T-cell (primary cell): ENCODE measurements at regions not wholly inside any gene's neighbourhood (a gene's known extent, or its start where the extent isn't known, plus 50 kb on each side); places are given as distances from the start of the nearest gene placed in this dataset.

ENCODE experiments used
- ATAC-seq, 4 experiments: fragments of 200-7000 bp in 3 of 4; fragments of 150-1000 bp in 1 of 4; cut with Tn5 transposase; replicated peaks in 1 of 4; 1 replicate in 3 of 4; 2 replicates in 1 of 4; pipeline ENCODE4 v1.10.0; 2021; ENCODE audit warnings: moderate library complexity in 3 of 4, mild to moderate bottlenecking in 2 of 4, moderate number of reproducible peaks in 1 of 4
- CTCF ChIA-PET, 2 donors: fragments of 300-600 bp; sonication (Branson Sonifier 250); formaldehyde crosslinking; loops; one replicate each; lab custom pipeline; 2022; ENCODE audit warnings: antibody characterized with exemption in 2 of 2; lab: Charles Lee
- POLR2A ChIA-PET, 2 donors: fragments of 300-600 bp; sonication (Branson Sonifier 250); formaldehyde crosslinking; loops; one replicate each; lab custom pipeline; 2022; ENCODE audit warnings: antibody characterized with exemption in 2 of 2; lab: Charles Lee
- DNase-seq, 35 experiments: peaks; one replicate each; pipeline versions ENCODE4 v3.0.0 to v3.0.0-alpha.2; 2013 to 2023
- H3K27ac ChIP-seq: one replicate; pipeline ENCODE4 v1.5.1; 2013; ENCODE audit warnings: low read length
- H3K27me3 ChIP-seq, 2 experiments: replicated peaks in 1 of 2; 1 replicate in 1 of 2; 2 replicates in 1 of 2; pipeline versions ENCODE4 v1.6.1 to v1.7.0; 2013; ENCODE audit warnings: low read length in 1 of 2, mixed read lengths in 1 of 2; ENCODE audit not compliant: control insufficient read depth in 2 of 2, insufficient read depth in 2 of 2; ENCODE audit errors: extremely low read depth in 1 of 2
- H3K36me3 ChIP-seq, 2 donors: 1 replicate in 1 of 2; 2 replicates in 1 of 2; pipeline versions ENCODE4 v1.6.1 to v1.7.0; 2013; ENCODE audit warnings: low read length in 1 of 2; ENCODE audit not compliant: control insufficient read depth in 2 of 2, insufficient read depth in 1 of 2; ENCODE audit errors: extremely low read depth in 1 of 2
- H3K4me1 ChIP-seq, 2 experiments: 1 replicate in 1 of 2; 2 replicates in 1 of 2; pipeline versions ENCODE4 v1.6.1 to v1.7.0; 2013; ENCODE audit warnings: low read length in 2 of 2, mixed read lengths in 1 of 2; ENCODE audit not compliant: insufficient read depth in 2 of 2, control insufficient read depth in 1 of 2; ENCODE audit errors: extremely low read depth in 1 of 2
- H3K4me3 ChIP-seq, 2 donors: 1 replicate in 1 of 2; 2 replicates in 1 of 2; pipeline versions ENCODE4 v1.5.1 to v1.7.0; 2013; ENCODE audit warnings: mild to moderate bottlenecking in 2 of 2, low read length in 1 of 2, moderate library complexity in 1 of 2; ENCODE audit not compliant: control insufficient read depth in 1 of 2; ENCODE audit errors: extremely low read depth in 1 of 2
- H3K9me3 ChIP-seq: 2 replicates; pipeline ENCODE4 v1.7.0; 2013
- H3K27ac Mint-ChIP-seq, 2 donors: one replicate each; pipeline ENCODE4 v1.8.0; 2020 to 2021; ENCODE audit warnings: mild to moderate bottlenecking in 2 of 2, mixed read lengths in 2 of 2
- H3K27me3 Mint-ChIP-seq, 2 donors: one replicate each; pipeline ENCODE4 v1.8.0; 2021 to 2022; ENCODE audit warnings: mixed read lengths in 2 of 2
- H3K36me3 Mint-ChIP-seq: one replicate; pipeline ENCODE4 v1.8.0; 2021; ENCODE audit warnings: mixed read lengths
- H3K4me1 Mint-ChIP-seq, 3 donors: one replicate each; pipeline ENCODE4 v1.8.0; 2020 to 2022; ENCODE audit warnings: mixed read lengths in 3 of 3, mild to moderate bottlenecking in 1 of 3
- H3K4me3 Mint-ChIP-seq, 3 donors: one replicate each; pipeline ENCODE4 v1.8.0; 2020 to 2022; ENCODE audit warnings: mild to moderate bottlenecking in 3 of 3, mixed read lengths in 3 of 3, moderate library complexity in 3 of 3
- H3K9me3 Mint-ChIP-seq, 3 donors: one replicate each; pipeline ENCODE4 v1.8.0; 2020 to 2022; ENCODE audit warnings: mixed read lengths in 3 of 3
- WGBS: methylation state at CpG from one replicate; pipeline ENCODE4 v1.1.5; 2013; ENCODE audit warnings: missing lambda C conversion rate; ENCODE audit not compliant: insufficient coverage; 5-methylcytosine and 5-hydroxymethylcytosine counted together

GRCh38 chr18:51559198-51559901, 361.9 kb upstream of the MEX3C start:
- no peaks in the 10 kb centered on the region for H3K36me3 Mint-ChIP-seq
- H3K36me3 ChIP-seq: no peaks in the 10 kb centered on the region
- H3K4me3 Mint-ChIP-seq: no peak overlapping the region
- no CpG with 5 or more reads among the region's 2 CpGs for WGBS
- H3K27me3 ChIP-seq: peaks cover 0 to 7% of the 10 kb centered on the region in 2 experiments
- CTCF ChIA-PET: no interaction called here
- peaks cover 0 to 6% (median 2%) of the 10 kb centered on the region in 3 donors for H3K9me3 Mint-ChIP-seq
- no peaks in the 10 kb centered on the region for H3K9me3 ChIP-seq
- DNase-seq (no peak), ATAC-seq (no peak)
- no peak overlapping the region for H3K4me3 ChIP-seq
- no peak overlapping the region for H3K27ac ChIP-seq
- no peak overlapping the region for H3K27ac Mint-ChIP-seq
- POLR2A ChIA-PET: no interaction called here
- H3K27me3 Mint-ChIP-seq: peaks cover 9 to 17% of the 10 kb centered on the region in 2 donors
- no peaks in the 10 kb centered on the region for H3K4me1 Mint-ChIP-seq
- H3K4me1 ChIP-seq: no peaks in the 10 kb centered on the region

- no CpG with 5 or more reads among the region's 1 CpG for WGBS
- no peaks in the 10 kb centered on the region for H3K36me3 Mint-ChIP-seq
- Histone ChIP-seq H3K9me3 (no peaks in the 10 kb centered on the region), H3K36me3 (no peaks in the 10 kb centered on the region), H3K27ac (no peak overlapping the region), H3K4me1 (no peaks in the 10 kb centered on the region), H3K27me3 (peaks cover 0 to 3% of the 10 kb centered on the region in 2 experiments), H3K4me3 (no peak overlapping the region)
- H3K4me3 Mint-ChIP-seq: no peak overlapping the region
- peaks cover 0 to 4% (median 0%) of the 10 kb centered on the region in 3 donors for H3K9me3 Mint-ChIP-seq
- CTCF ChIA-PET: no interaction called here
- H3K27me3 Mint-ChIP-seq: peaks cover 13 to 19% of the 10 kb centered on the region in 2 donors
- H3K27ac Mint-ChIP-seq: no peak overlapping the region
- POLR2A ChIA-PET: no interaction called here
- H3K4me1 Mint-ChIP-seq: no peaks in the 10 kb centered on the region
- ATAC-seq (no peak), DNase-seq (no peak)
Measured at GRCh38 chr18:51559902-51560287, 362.4 kb upstream of the MEX3C start.

- Histone ChIP-seq H3K27me3 (peaks cover 0 to 3% of the 10 kb centered on the region in 2 experiments), H3K9me3 (no peaks in the 10 kb centered on the region), H3K27ac (no peak overlapping the region), H3K4me1 (no peaks in the 10 kb centered on the region), H3K4me3 (no peak overlapping the region), H3K36me3 (no peaks in the 10 kb centered on the region)
- 100% methylated on average over 2 of the region's 4 CpGs for WGBS
- no peaks in the 10 kb centered on the region for H3K9me3 Mint-ChIP-seq
- ChIA-PET CTCF (no interaction called here), POLR2A (no interaction called here)
- H3K4me3 Mint-ChIP-seq: no peak overlapping the region
- no peaks in the 10 kb centered on the region for H3K36me3 Mint-ChIP-seq
- peaks cover 14 to 19% of the 10 kb centered on the region in 2 donors for H3K27me3 Mint-ChIP-seq
- DNase-seq (no peak), ATAC-seq (no peak)
- H3K4me1 Mint-ChIP-seq: no peaks in the 10 kb centered on the region
- no peak overlapping the region for H3K27ac Mint-ChIP-seq
Measured at GRCh38 chr18:51561821-51562220, 364.3 kb upstream of the MEX3C start.

GRCh38 chr18:51562866-51563265, 365.4 kb upstream of the MEX3C start:
- no peak overlapping the region for H3K27ac ChIP-seq
- no peak overlapping the region for H3K4me3 Mint-ChIP-seq
- ChIA-PET POLR2A (no interaction called here), CTCF (no interaction called here)
- no peaks in the 10 kb centered on the region for H3K4me1 ChIP-seq
- H3K36me3 ChIP-seq: no peaks in the 10 kb centered on the region
- H3K27ac Mint-ChIP-seq: no peak overlapping the region
- no peak overlapping the region for H3K4me3 ChIP-seq
- DNase-seq (no peak), ATAC-seq (no peak)
- no peaks in the 10 kb centered on the region for H3K36me3 Mint-ChIP-seq
- H3K27me3 ChIP-seq: peaks cover 0 to 3% of the 10 kb centered on the region in 2 experiments
- no peaks in the 10 kb centered on the region for H3K9me3 ChIP-seq
- H3K27me3 Mint-ChIP-seq: peaks cover 14 to 19% of the 10 kb centered on the region in 2 donors
- no peaks in the 10 kb centered on the region for H3K9me3 Mint-ChIP-seq
- WGBS: no CpG with 5 or more reads among the region's 5 CpGs
- H3K4me1 Mint-ChIP-seq: no peaks in the 10 kb centered on the region

GRCh38 chr18:51563396-51563795, 365.9 kb upstream of the MEX3C start:
- no peak overlapping the region for H3K27ac Mint-ChIP-seq
- H3K9me3 Mint-ChIP-seq: no peaks in the 10 kb centered on the region
- H3K27me3 Mint-ChIP-seq: peaks cover 14 to 19% of the 10 kb centered on the region in 2 donors
- ATAC-seq: no peak
- no peaks in the 10 kb centered on the region for H3K36me3 ChIP-seq
- H3K36me3 Mint-ChIP-seq: no peaks in the 10 kb centered on the region
- peaks cover 0 to 3% of the 10 kb centered on the region in 2 experiments for H3K27me3 ChIP-seq
- 20% methylated on average over 3 of the region's 6 CpGs for WGBS
- no peaks in the 10 kb centered on the region for H3K9me3 ChIP-seq
- no peaks in the 10 kb centered on the region for H3K4me1 Mint-ChIP-seq
- CTCF ChIA-PET: no interaction called here
- POLR2A ChIA-PET: no interaction called here
- no peak overlapping the region for H3K4me3 ChIP-seq
- no peak overlapping the region for H3K27ac ChIP-seq
- no peaks in the 10 kb centered on the region for H3K4me1 ChIP-seq
- H3K4me3 Mint-ChIP-seq: no peak overlapping the region
- DNase-seq: no peak

- Mint-ChIP-seq H3K4me1 (no peaks in the 10 kb centered on the region), H3K4me3 (no peak overlapping the region), H3K27me3 (peaks cover 10 to 13% of the 10 kb centered on the region in 2 donors), H3K27ac (no peak overlapping the region), H3K9me3 (no peaks in the 10 kb centered on the region), H3K36me3 (no peaks in the 10 kb centered on the region)
- no peaks in the 10 kb centered on the region for H3K36me3 ChIP-seq
- no peak overlapping the region for H3K27ac ChIP-seq
- ChIA-PET POLR2A (no interaction called here), CTCF (no interaction called here)
- ATAC-seq (no peak), DNase-seq (no peak)
- WGBS: no CpG with 5 or more reads among the region's 1 CpG
- H3K4me1 ChIP-seq: no peaks in the 10 kb centered on the region
- H3K4me3 ChIP-seq: no peak overlapping the region
- H3K9me3 ChIP-seq: no peaks in the 10 kb centered on the region
- peaks cover 0 to 3% of the 10 kb centered on the region in 2 experiments for H3K27me3 ChIP-seq
Measured at GRCh38 chr18:51568151-51568550, 370.7 kb upstream of the MEX3C start.
